Vagina (tissue), 2 donors: ENCODE measurements at regions not wholly inside any gene's neighbourhood (a gene's known extent, or its start where the extent isn't known, plus 50 kb on each side); places are given as distances from the start of the nearest gene placed in this dataset.

Experiments
- CTCF ChIP-seq, 3 experiments: fragments of 450-650 bp in 2 of 3; fragments of 200-600 bp in 1 of 3; sonication (generic) in 1 of 3; IDR thresholded peaks; one replicate each; pipeline ENCODE4 v1.5.1; 2017 to 2019; ENCODE audit warnings: antibody characterized with exemption in 3 of 3, mild to moderate bottlenecking in 2 of 3, moderate library complexity in 2 of 3
- POLR2A ChIP-seq, 2 donors: fragments of 450-650 bp; IDR thresholded peaks; one replicate each; pipeline ENCODE4 v1.6.1; 2017; ENCODE audit warnings: antibody characterized with exemption in 2 of 2, mild to moderate bottlenecking in 2 of 2, moderate library complexity in 2 of 2
- POLR2AphosphoS5 ChIP-seq, 2 donors: sonication (generic); formaldehyde crosslinking; IDR thresholded peaks; one replicate each; pipeline ENCODE4 v1.9.0; 2017; ENCODE audit warnings: antibody characterized with exemption in 2 of 2, mild to moderate bottlenecking in 2 of 2, low read depth in 1 of 2; ENCODE audit not compliant: insufficient read depth in 1 of 2

GRCh38 chr5:102154291-102154690, 141.8 kb downstream of the SLCO4C1 start:
- no peak for TF ChIP-seq CTCF (IDR thresholded peaks at IDR 0.05)
- no peak for TF ChIP-seq POLR2A (IDR thresholded peaks at IDR 0.05)
- no peak for TF ChIP-seq POLR2AphosphoS5 (IDR thresholded peaks at IDR 0.05; ENCODE audit: insufficient read depth in 1 of 2, low read depth in 1 of 2)
